ENCODE measurements at regions not wholly inside any gene's neighbourhood (a gene's known extent, or its start where the extent isn't known, plus 50 kb on each side); places are given as distances from the start of the nearest gene placed in this dataset.

- no peak for TF ChIP-seq ATF2 (CRISPR knock-in tag; IDR thresholded peaks at IDR 0.05; ENCODE audit: borderline replicate concordance, low read depth)
- TF ChIP-seq, protein P1, sequence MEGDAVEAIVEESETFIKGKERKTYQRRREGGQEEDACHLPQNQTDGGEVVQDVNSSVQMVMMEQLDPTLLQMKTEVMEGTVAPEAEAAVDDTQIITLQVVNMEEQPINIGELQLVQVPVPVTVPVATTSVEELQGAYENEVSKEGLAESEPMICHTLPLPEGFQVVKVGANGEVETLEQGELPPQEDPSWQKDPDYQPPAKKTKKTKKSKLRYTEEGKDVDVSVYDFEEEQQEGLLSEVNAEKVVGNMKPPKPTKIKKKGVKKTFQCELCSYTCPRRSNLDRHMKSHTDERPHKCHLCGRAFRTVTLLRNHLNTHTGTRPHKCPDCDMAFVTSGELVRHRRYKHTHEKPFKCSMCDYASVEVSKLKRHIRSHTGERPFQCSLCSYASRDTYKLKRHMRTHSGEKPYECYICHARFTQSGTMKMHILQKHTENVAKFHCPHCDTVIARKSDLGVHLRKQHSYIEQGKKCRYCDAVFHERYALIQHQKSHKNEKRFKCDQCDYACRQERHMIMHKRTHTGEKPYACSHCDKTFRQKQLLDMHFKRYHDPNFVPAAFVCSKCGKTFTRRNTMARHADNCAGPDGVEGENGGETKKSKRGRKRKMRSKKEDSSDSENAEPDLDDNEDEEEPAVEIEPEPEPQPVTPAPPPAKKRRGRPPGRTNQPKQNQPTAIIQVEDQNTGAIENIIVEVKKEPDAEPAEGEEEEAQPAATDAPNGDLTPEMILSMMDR (IDR thresholded peaks at IDR 0.05): no peak
- TF ChIP-seq, protein P2, sequence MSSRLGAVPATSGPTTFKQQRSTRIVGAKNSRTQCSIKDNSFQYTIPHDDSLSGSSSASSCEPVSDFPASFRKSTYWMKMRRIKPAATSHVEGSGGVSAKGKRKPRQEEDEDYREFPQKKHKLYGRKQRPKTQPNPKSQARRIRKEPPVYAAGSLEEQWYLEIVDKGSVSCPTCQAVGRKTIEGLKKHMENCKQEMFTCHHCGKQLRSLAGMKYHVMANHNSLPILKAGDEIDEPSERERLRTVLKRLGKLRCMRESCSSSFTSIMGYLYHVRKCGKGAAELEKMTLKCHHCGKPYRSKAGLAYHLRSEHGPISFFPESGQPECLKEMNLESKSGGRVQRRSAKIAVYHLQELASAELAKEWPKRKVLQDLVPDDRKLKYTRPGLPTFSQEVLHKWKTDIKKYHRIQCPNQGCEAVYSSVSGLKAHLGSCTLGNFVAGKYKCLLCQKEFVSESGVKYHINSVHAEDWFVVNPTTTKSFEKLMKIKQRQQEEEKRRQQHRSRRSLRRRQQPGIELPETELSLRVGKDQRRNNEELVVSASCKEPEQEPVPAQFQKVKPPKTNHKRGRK (CRISPR knock-in tag; IDR thresholded peaks at IDR 0.05; ENCODE audit: borderline replicate concordance): no peak
- no peak for TF ChIP-seq GABPB1 (CRISPR knock-in tag; IDR thresholded peaks at IDR 0.05)
- TF ChIP-seq CREM (CRISPR knock-in tag; IDR thresholded peaks at IDR 0.05): no peak
- no peak for TF ChIP-seq ARID4B (CRISPR knock-in tag; IDR thresholded peaks at IDR 0.05; ENCODE audit: borderline replicate concordance)
Measured at GRCh38 chr12:127928615-127929571, 338.1 kb upstream of the TMEM132C start.
